ENCODE measurements at regions not wholly inside any gene's neighbourhood (a gene's known extent, or its start where the extent isn't known, plus 50 kb on each side); places are given as distances from the start of the nearest gene placed in this dataset.

- peak; percentile 93; the same call in 1 of the 2 replicates for TF ChIP-seq RCOR2 (CRISPR knock-in tag; IDR thresholded peaks at IDR 0.05)
- TF ChIP-seq EP300 (IDR thresholded peaks at IDR 0.05; ENCODE audit: low read depth in 2 of 2, low read length in 2 of 2): peak; percentile 63 to 96
- TF ChIP-seq EP300 (CRISPR knock-in tag; IDR thresholded peaks at IDR 0.05; ENCODE audit: borderline replicate concordance): peak; percentile 82
- TF ChIP-seq ZNF580 (CRISPR knock-in tag; IDR thresholded peaks at IDR 0.05; ENCODE audit: borderline replicate concordance, low read depth): 0 out of 2 replicates have a peak, but pooled peaks have one; percentile 66
- TF ChIP-seq NPAS2 (CRISPR knock-in tag; IDR thresholded peaks at IDR 0.05; ENCODE audit: borderline replicate concordance): no peak
- TF ChIP-seq TEAD3 (CRISPR knock-in tag; optimal IDR thresholded peaks at IDR 0.05; ENCODE audit: borderline replicate concordance): peak; percentile 55
- no peak for TF ChIP-seq ZNF468 (CRISPR knock-in tag; IDR thresholded peaks at IDR 0.05)
- TF ChIP-seq NFAT5 (CRISPR knock-in tag; IDR thresholded peaks at IDR 0.05): no peak
- TF ChIP-seq HDAC2 (CRISPR knock-in tag; IDR thresholded peaks at IDR 0.05): peak; percentile 99
- TF ChIP-seq MEF2D (CRISPR knock-in tag; IDR thresholded peaks at IDR 0.05): peak; percentile 90
- TF ChIP-seq SIN3A (IDR thresholded peaks at IDR 0.05; ENCODE audit: borderline replicate concordance, low read depth, low read length): no peak
- TF ChIP-seq KDM1A (CRISPR knock-in tag; IDR thresholded peaks at IDR 0.05): peak; percentile 63; the same call in 1 of the 2 replicates
- no peak for TF ChIP-seq STAT5B (CRISPR knock-in tag; IDR thresholded peaks at IDR 0.05)
- peak; percentile 95 for TF ChIP-seq THRA (CRISPR knock-in tag; IDR thresholded peaks at IDR 0.05; ENCODE audit: borderline replicate concordance)
- TF ChIP-seq POLR2AphosphoS5 (IDR thresholded peaks at IDR 0.05; ENCODE audit: low read depth, low read length): peak; percentile 42; the same call in 1 of the 2 replicates
- no peak for TF ChIP-seq CREB3 (CRISPR knock-in tag; IDR thresholded peaks at IDR 0.05)
- TF ChIP-seq CENPX (CRISPR knock-in tag; IDR thresholded peaks at IDR 0.05): no peak
- peak; percentile 83 for TF ChIP-seq ZNF605 (CRISPR knock-in tag; IDR thresholded peaks at IDR 0.05)
- TF ChIP-seq MLLT10 (CRISPR knock-in tag; IDR thresholded peaks at IDR 0.05): no peak
- TF ChIP-seq NFE2L2 (IDR thresholded peaks at IDR 0.05; ENCODE audit: low read length): no peak
- TF ChIP-seq HMG20B (CRISPR knock-in tag; conservative IDR thresholded peaks at IDR 0.05): 0 out of 2 replicates have a peak, but pooled peaks have one; percentile 33
- TF ChIP-seq SRSF1 (optimal IDR thresholded peaks at IDR 0.05; ENCODE audit: low read depth, low read length): no peak
- no peak for TF ChIP-seq ZNF576 (CRISPR knock-in tag; IDR thresholded peaks at IDR 0.05)
Measured at GRCh38 chr16:85288869-85289660, 176.8 kb upstream of the CIBAR2 start (continued).
